ENCODE measurements at regions not wholly inside any gene's neighbourhood (a gene's known extent, or its start where the extent isn't known, plus 50 kb on each side); places are given as distances from the start of the nearest gene placed in this dataset.

GRCh38 chr5:68957591-68957990, 136.2 kb upstream of the SLC30A5 start:
- no peak for DNase-seq (ENCODE audit: low read depth in 2 of 3, low spot score in 2 of 3)

- no peak for DNase-seq (ENCODE audit: low read depth in 2 of 3, low spot score in 2 of 3)
Measured at GRCh38 chr5:68958428-68958827, 135.4 kb upstream of the SLC30A5 start.

- DNase-seq (ENCODE audit: low read depth in 2 of 3, low spot score in 2 of 3) = no peak
Measured at GRCh38 chr5:68960456-68960855, 133.4 kb upstream of the SLC30A5 start.

GRCh38 chr5:68960961-68961360, 132.9 kb upstream of the SLC30A5 start:
- no peak for DNase-seq (ENCODE audit: low read depth in 2 of 3, low spot score in 2 of 3)

GRCh38 chr5:68961762-68962161, 132.1 kb upstream of the SLC30A5 start:
- DNase-seq (ENCODE audit: low read depth in 2 of 3, low spot score in 2 of 3) = no peak

- no peak for DNase-seq (ENCODE audit: low read depth in 2 of 3, low spot score in 2 of 3)
Measured at GRCh38 chr5:68962757-68963484, 130.9 kb upstream of the SLC30A5 start.

- no peak for DNase-seq (ENCODE audit: low read depth in 2 of 3, low spot score in 2 of 3)
Measured at GRCh38 chr5:68964679-68965078, 129.1 kb upstream of the SLC30A5 start.

- no peak for DNase-seq (ENCODE audit: low read depth in 2 of 3, low spot score in 2 of 3)
Measured at GRCh38 chr5:68965926-68966325, 127.9 kb upstream of the SLC30A5 start.

GRCh38 chr5:68966596-68966995, 127.2 kb upstream of the SLC30A5 start:
- DNase-seq (ENCODE audit: low read depth in 2 of 3, low spot score in 2 of 3) = no peak

- no peak for DNase-seq (ENCODE audit: low read depth in 2 of 3, low spot score in 2 of 3)
Measured at GRCh38 chr5:68968429-68968828, 125.4 kb upstream of the SLC30A5 start.

GRCh38 chr5:68970617-68971016, 123.2 kb upstream of the SLC30A5 start:
- no peak for DNase-seq (ENCODE audit: low read depth in 2 of 3, low spot score in 2 of 3)

GRCh38 chr5:68973696-68974095, 120.1 kb upstream of the SLC30A5 start:
- DNase-seq (ENCODE audit: low read depth in 2 of 3, low spot score in 2 of 3) = no peak

GRCh38 chr5:68983043-68983442, 110.8 kb upstream of the SLC30A5 start:
- DNase-seq (ENCODE audit: low read depth in 2 of 3, low spot score in 2 of 3) = no peak

GRCh38 chr5:68983959-68984358, 109.9 kb upstream of the SLC30A5 start:
- DNase-seq (ENCODE audit: low read depth in 2 of 3, low spot score in 2 of 3) = no peak

GRCh38 chr5:68991279-68992084, 102.3 kb upstream of the SLC30A5 start:
- no peak for DNase-seq (ENCODE audit: low read depth in 2 of 3, low spot score in 2 of 3)

- no peak for DNase-seq (ENCODE audit: low read depth in 2 of 3, low spot score in 2 of 3)
Measured at GRCh38 chr5:68994645-68995044, 99.2 kb upstream of the SLC30A5 start.

- no peak for DNase-seq (ENCODE audit: low read depth in 2 of 3, low spot score in 2 of 3)
Measured at GRCh38 chr5:68995845-68996545, 97.8 kb upstream of the SLC30A5 start.

GRCh38 chr5:68999181-68999580, 94.6 kb upstream of the SLC30A5 start:
- DNase-seq (ENCODE audit: low read depth in 2 of 3, low spot score in 2 of 3) = no peak

- no peak for DNase-seq (ENCODE audit: low read depth in 2 of 3, low spot score in 2 of 3)
Measured at GRCh38 chr5:69000216-69000919, 93.4 kb upstream of the SLC30A5 start.

GRCh38 chr5:69000949-69001348, 92.9 kb upstream of the SLC30A5 start:
- DNase-seq (ENCODE audit: low read depth in 2 of 3, low spot score in 2 of 3) = no peak

- DNase-seq (ENCODE audit: low read depth in 2 of 3, low spot score in 2 of 3) = no peak
Measured at GRCh38 chr5:69001627-69002026, 92.2 kb upstream of the SLC30A5 start.
